T-helper 2 cell treated with Interferon-gamma antibody and Interleukin-4, amounts not matched to agents 100 ng/mL and 5 ng/mL, for 36 hours (primary cell): ENCODE measurements at regions not wholly inside any gene's neighbourhood (a gene's known extent, or its start where the extent isn't known, plus 50 kb on each side); places are given as distances from the start of the nearest gene placed in this dataset.
"Not testable (repeated sequence)": the region's sequence is repeated elsewhere in the genome, so short reads cannot be mapped to it uniquely, and the experiment has no call there.

Source experiments
- intact Hi-C: fragments of 100-400 bp; cut with micrococcal nuclease; formaldehyde crosslinking; loops from one replicate; pipeline ENCODE4 v1.15.1; 2023

DNA sequence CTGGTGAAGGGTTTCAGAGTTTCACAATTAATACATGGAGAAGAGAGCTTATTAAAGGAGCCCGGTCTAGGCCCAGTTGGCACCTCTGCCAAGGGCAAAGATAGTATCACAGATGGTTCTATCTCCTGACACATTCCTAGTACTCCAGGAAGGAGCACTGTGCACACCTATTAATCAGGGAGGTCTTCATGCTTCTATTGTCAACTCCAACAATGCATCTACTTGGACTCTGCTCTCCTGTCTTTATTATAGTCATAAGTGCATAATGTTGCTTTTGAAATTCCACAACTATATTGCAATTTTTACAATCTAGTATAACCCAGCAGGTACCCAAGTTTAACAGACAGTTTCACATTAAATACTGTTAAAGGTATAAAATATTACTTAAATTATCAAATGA, 174.5 kb upstream of the TSC22D1 start:
- intact Hi-C loops, result no loop called here

- intact Hi-C loops, result no loop called here
These were observed 173.8 kb upstream of the TSC22D1 start for GRCh38 chr13:44749906-44750305.

DNA sequence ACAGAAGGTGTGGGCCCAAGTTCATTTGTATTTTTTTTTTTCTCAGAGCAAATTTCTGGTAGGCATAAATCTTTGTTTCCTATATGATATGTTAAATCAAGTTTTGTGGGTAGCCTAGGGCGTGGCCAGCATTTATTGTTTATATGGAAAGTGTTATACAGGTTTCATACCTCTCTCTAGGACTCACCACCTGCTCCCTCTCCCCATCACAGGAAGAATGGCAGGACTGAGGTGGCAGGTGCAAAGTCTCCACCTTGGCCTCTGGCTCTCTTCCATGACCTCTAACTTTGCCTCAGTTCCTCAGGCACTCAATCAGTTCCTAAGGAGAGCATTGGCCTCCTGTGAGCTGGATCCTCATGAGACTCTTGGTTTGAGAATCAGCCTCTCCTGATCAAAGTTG, 172.3 kb upstream of the TSC22D1 start:
- intact Hi-C loops, result no loop called here

DNA sequence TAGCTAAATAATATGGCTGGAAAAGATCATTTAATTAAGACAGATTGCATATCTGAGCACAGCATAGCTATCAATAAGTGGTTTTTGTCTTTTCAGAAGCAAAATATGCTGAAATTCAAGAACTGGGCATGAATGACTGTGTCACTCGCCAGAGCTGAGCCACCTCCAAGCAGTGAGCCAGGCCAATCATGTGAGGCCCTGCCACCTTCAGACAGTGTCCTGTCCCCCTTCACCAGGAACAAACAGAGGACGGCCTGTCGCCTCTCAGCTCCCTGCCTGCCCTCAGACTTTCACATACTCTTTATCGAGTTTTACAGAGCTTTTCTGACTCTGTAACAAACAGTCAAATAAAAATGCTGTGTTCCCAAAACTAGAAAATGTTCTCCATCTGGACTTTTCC, 171.0 kb upstream of the TSC22D1 start:
- intact Hi-C loops, result no loop called here

GRCh38 chr13:44746690-44747089, 170.6 kb upstream of the TSC22D1 start:
- intact Hi-C loops, result no loop called here

DNA sequence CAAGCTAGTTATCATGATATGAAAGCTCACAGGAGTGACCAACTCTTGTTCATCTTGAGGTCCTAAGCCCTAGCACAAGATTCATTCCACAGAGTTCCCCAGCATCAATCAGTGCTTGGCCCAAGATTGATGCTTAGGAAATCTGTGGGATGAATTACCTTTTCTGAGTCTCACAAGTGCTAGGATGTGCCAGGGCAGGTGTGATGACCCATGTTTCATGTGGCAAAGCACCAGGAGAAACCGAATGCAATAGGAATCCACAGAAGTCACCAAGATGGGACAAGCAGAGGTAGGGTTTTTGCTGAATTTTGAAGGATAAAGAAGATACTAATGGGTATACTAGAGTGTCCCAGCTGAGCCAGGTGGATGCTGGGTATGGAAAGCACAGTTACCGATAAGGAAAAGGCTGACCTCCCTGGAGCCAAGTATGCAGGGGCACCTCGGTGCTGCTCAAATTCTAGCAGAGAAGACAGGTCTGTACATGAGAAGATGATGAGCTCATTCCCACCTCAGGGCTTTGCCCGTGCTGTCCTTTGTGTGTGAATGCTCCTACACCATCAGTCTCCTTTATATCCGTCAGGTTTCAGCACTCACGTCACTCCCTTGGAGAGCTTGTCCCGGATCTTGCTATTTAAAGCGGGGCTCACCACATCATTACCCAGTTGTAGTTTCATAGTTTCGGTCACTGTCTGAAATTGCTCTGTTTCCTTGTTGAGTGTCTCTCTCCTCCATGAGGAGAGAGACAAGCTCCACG, 168.9 kb upstream of the TSC22D1 start:
- intact Hi-C loops, result no loop called here

GRCh38 chr13:44739539-44739938, 163.4 kb upstream of the TSC22D1 start:
- intact Hi-C loops, result no loop called here

GRCh38 chr13:44739120-44739519, 163.0 kb upstream of the TSC22D1 start:
- intact Hi-C loops, result no loop called here

GRCh38 chr13:44738463-44738862, 162.3 kb upstream of the TSC22D1 start:
- intact Hi-C loops, result no loop called here

DNA sequence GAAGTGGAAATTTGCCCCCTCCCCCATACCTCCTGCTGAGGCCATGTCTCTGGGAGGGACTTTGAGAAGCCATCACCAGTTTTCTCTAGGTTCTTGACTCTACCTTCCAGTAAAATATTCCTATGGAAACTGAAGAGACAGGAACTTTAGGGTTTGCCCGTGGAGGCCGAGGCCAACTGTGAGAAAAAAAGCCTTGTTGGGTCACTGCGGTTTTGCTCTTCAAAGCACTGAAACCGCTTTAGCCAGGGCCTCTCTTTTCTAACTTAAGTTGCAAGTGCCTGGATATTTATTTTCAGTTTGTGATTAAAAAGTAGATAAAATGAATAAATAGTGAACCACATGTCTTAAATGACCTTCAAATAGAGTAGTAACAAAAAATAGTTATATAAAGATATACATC, 159.7 kb upstream of the TSC22D1 start:
- intact Hi-C loops, result no loop called here

- intact Hi-C loops, result no loop called here
These were observed 158.1 kb upstream of the TSC22D1 start for GRCh38 chr13:44734201-44734707.

DNA sequence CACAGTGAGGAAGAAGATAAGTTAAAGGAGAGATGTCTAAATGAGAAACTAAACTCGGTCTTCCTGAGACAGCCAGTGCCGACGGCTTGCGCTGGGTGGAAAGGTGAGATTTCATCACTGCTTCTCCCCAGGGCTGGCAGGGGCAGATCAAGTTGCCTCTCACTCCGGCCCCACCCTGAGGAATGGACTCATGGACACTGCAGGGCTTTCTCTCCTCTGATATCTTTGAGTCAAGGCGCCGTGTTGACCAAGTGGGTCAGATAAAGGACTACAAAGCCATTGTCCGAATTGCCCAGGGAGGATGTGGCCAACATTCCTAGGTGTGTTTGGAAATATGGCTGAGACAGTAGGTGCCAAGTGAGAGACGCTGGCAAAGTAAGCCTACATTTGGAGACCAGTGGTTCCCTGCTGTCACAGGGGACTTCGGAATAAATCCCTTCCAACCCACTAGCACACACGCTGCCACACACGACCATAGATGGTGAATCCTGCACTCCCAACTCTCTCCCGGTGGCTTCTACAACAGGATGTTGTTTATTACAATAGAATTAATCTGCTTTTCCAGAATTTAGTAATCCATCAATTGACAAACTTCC, 156.5 kb upstream of the TSC22D1 start:
- intact Hi-C loops, result no loop called here

- intact Hi-C loops, result no loop called here
These were observed 154.7 kb upstream of the TSC22D1 start for GRCh38 chr13:44730851-44731250.

DNA sequence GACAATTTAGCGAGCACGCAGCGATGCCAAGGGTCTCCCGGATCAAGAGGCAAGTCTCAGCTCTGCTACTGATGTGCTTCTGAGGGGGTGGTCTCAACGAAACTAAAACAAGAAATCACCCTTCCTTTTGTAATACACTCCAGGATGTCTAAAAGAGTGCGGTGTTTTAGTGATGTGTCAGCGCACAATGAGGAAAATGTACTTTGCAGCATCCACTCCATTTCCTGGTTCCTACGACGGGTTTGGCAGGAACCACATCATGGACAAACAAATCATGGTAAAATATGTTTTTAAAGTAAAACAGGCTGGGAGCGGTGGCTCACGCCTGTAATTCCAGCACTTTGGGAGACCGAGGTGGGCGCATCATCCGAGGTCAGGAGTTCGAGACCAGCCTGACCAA, 154.0 kb upstream of the TSC22D1 start:
- intact Hi-C loops, result no loop called here

- intact Hi-C loops, result not testable (repeated sequence)
These were observed 151.5 kb upstream of the TSC22D1 start for GRCh38 chr13:44727591-44727990.

- intact Hi-C loops, result no loop called here
These were observed 150.6 kb upstream of the TSC22D1 start for GRCh38 chr13:44726778-44727177.

DNA sequence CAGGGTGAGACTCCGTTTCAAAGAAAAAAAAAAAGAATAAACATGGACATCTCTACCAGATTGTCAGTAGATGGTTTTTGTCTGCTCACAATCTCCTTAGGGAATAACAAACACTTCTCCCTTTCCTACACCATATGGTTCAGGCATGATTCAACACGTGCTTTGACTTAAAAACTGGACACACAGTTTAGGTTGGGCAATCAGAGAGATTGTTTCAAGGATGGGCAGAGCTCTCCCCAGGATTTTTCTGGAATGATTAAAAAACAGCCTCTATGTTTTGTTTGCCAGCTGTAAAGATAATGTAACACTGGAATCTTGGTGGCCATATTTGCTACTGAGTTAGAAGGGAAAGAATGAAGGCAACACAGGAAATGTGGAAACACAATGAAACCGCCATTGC, 150.1 kb upstream of the TSC22D1 start:
- intact Hi-C loops, result no loop called here

GRCh38 chr13:44719857-44720671, 143.9 kb upstream of the TSC22D1 start:
- intact Hi-C loops, result no loop called here

DNA sequence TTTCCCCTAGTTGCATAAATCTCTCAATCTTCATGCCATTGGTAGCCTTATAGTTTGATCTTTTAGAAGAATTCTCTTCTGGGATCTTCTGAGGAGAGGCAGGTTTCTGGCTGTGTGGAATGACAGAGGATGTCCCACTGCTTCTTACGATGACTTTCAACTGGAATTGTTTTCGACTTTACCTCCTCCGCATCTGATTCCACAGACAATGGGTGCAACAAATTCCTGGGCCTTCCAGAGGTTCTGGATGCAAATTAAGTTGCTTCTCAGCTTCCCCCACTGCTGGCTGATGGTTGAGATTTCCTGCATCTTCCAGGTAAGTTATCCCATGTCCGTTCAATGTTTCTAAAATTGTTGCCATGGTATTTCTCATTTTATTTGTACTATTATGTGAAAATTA, 142.3 kb upstream of the TSC22D1 start:
- intact Hi-C loops, result no loop called here

DNA sequence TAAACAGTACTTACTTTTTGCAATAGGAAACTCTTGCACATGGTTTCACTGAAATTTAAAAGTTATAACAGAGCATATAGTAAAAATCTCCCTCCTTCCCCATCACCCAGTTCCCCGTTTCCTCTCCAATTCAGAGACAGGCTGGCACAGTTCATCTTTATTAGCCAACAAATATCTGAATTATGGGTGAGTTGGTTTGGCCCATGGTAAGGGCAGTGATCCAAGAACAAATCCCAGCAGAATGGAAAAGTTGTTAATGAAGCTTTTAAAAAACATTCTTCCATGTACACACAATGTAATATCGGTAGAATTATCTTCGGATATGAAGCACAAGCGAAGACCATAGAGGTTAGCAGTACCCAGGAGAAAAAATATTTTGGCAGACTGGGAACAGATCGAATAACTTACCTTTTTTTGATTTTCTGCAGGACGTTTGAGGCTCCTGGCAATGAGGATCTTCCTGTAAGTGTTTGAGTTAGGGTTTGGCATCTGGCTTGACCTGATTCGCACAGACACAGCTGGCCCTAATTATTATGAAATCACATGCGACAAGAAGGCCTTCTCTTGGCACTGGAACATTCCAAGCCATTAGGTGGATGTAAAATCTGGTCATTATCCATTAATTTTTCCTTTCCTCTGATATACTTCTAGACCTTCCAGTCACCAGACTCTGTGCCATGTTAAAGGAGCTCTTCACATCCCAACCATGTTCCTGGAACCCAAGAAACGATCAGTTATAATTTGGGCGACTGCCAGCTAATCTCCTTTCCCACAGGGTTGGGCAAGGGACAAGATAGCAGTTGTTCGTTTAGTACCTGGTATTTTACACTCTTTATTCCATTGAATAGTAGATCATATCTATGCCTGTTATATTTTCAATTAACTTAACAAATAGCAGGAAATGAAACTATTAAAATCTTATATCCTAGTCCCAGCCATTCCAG, 139.4 kb upstream of the TSC22D1 start:
- intact Hi-C loops, result no loop called here
